ENCODE measurements at regions not wholly inside any gene's neighbourhood (a gene's known extent, or its start where the extent isn't known, plus 50 kb on each side); places are given as distances from the start of the nearest gene placed in this dataset.

GRCh38 chr1:163588796-163589195 is 267.0 kb downstream of the NUF2 start:
- TF ChIP-seq JUNB (IDR thresholded peaks at IDR 0.05) (no peak), USF2 (IDR thresholded peaks at IDR 0.05; ENCODE audit: borderline replicate concordance, low read depth, low read length) (no peak), JUND (IDR thresholded peaks at IDR 0.05; ENCODE audit: low read depth, low read length) (no peak), RBBP5 (conservative IDR thresholded peaks at IDR 0.05) (no peak), CTCF (IDR thresholded peaks at IDR 0.05 in 2 of 3, conservative IDR thresholded peaks at IDR 0.05 in 1 of 3; ENCODE audit: control insufficient read depth in 2 of 3, extremely low read depth in 1 of 3, insufficient read depth in 1 of 3, low read depth in 3 of 3, low read length in 3 of 3) (no peak), NFYB (IDR thresholded peaks at IDR 0.05; ENCODE audit: insufficient read depth, low read depth, low read length) (no peak), FOXM1 (IDR thresholded peaks at IDR 0.05; ENCODE audit: low read depth, low read length) (no peak), SMAD1 (IDR thresholded peaks at IDR 0.05; ENCODE audit: low read depth, partially characterized antibody) (no peak), ZNF274 (IDR thresholded peaks at IDR 0.05; ENCODE audit: insufficient read depth, insufficient read length) (no peak), ZBTB11 (CRISPR knock-in tag; IDR thresholded peaks at IDR 0.05) (no peak), SUPT20H (IDR thresholded peaks at IDR 0.05; ENCODE audit: borderline replicate concordance, control insufficient read depth, low read depth, low read length) (no peak)
